ENCODE measurements at regions not wholly inside any gene's neighbourhood (a gene's known extent, or its start where the extent isn't known, plus 50 kb on each side); places are given as distances from the start of the nearest gene placed in this dataset.

DNA sequence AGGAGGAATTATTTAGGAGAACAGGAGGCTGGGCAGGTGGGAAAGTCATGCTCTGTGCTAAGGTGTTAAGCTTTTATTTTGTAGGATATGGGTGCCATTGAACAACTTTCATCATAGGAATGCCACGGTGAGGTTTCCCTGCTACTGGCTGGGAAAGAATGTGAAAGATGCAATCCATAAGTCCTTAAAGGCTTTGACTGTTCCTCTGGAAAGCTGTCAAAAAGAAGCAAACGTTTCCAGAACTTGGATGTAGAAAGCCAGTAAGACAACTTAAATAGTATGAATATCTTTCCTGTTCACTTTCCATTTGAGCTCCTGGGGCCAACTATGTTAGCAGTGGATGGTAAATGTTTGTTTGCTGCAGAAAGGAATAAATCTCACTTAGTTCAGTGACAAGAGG is 574.4 kb downstream of the RNF144B start:
- no peak for TF ChIP-seq MAFK (IDR thresholded peaks at IDR 0.05; ENCODE audit: low read depth, low read length)
- TF ChIP-seq, protein P1, sequence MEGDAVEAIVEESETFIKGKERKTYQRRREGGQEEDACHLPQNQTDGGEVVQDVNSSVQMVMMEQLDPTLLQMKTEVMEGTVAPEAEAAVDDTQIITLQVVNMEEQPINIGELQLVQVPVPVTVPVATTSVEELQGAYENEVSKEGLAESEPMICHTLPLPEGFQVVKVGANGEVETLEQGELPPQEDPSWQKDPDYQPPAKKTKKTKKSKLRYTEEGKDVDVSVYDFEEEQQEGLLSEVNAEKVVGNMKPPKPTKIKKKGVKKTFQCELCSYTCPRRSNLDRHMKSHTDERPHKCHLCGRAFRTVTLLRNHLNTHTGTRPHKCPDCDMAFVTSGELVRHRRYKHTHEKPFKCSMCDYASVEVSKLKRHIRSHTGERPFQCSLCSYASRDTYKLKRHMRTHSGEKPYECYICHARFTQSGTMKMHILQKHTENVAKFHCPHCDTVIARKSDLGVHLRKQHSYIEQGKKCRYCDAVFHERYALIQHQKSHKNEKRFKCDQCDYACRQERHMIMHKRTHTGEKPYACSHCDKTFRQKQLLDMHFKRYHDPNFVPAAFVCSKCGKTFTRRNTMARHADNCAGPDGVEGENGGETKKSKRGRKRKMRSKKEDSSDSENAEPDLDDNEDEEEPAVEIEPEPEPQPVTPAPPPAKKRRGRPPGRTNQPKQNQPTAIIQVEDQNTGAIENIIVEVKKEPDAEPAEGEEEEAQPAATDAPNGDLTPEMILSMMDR (conservative IDR thresholded peaks at IDR 0.05; ENCODE audit: low read depth, low read length), result no peak
- TF ChIP-seq, protein P2, sequence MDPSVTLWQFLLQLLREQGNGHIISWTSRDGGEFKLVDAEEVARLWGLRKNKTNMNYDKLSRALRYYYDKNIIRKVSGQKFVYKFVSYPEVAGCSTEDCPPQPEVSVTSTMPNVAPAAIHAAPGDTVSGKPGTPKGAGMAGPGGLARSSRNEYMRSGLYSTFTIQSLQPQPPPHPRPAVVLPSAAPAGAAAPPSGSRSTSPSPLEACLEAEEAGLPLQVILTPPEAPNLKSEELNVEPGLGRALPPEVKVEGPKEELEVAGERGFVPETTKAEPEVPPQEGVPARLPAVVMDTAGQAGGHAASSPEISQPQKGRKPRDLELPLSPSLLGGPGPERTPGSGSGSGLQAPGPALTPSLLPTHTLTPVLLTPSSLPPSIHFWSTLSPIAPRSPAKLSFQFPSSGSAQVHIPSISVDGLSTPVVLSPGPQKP (IDR thresholded peaks at IDR 0.05; ENCODE audit: borderline replicate concordance, low read depth, low read length), result no peak
- TF ChIP-seq POLR2A (IDR thresholded peaks at IDR 0.05; ENCODE audit: low read depth, low read length), result no peak
- TF ChIP-seq CEBPB (IDR thresholded peaks at IDR 0.05; ENCODE audit: low read depth, low read length), result no peak

Data from IMR-90 (cell line).